ENCODE measurements at regions not wholly inside any gene's neighbourhood (a gene's known extent, or its start where the extent isn't known, plus 50 kb on each side); places are given as distances from the start of the nearest gene placed in this dataset.
A peak's percentile ranks its signal among the peaks of the same experiment; 100 is the strongest.

DNA sequence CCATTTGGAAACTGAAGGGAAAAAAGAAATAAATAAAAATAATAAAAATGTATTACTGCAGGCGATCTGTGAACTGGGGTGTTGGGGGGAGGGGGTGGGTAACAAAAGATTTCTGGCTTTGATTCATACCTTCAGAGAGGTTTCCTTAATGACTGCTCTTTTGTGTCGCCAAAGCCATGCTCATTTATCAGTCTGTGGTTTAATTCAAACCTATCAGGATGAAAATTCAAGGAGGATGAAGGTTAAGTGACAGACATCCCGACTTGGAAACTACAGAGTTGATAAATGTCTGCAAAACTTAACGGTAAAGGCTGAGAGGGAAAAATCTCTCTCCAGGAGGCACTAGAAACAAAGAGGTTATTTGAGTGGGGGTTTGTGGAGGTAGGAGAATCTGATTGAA, 278.2 kb downstream of the PSAT1 start:
- 0 to 38% (median 10%) methylated on average over 1 to 4 of the region's 4 CpGs; no CpG with 5 or more reads in 1 of the 10 experiments for WGBS, 10 experiments

GRCh38 chr9:78575771-78576170, 278.8 kb downstream of the PSAT1 start:
- Histone ChIP-seq H3K4me3 (no peak overlapping the region), H3K27ac (no peak overlapping the region), H3K4me1 (replicated peaks in 1 of 2) (peaks cover 10 to 20% of the 10 kb centered on the region in 2 donors)
- in situ Hi-C loops (cut with MboI; ENCODE audit: low pct_unique_long_range_greater_than_20kb in 2 of 9, low sequenced_read_pairs in 9 of 9, unreplicated experiment in 9 of 9), result no loop called here
- 17 to 100% (median 70%) methylated on average over 1 to 3 of the region's 3 CpGs; no CpG with 5 or more reads in 3 of the 10 experiments for WGBS, 10 experiments
- peak in 1 of 8 experiments; percentile 46 for ATAC-seq (replicated peaks in 6 of 8)

More for the DNA sequence above, 278.2 kb downstream of the PSAT1 start:
- Histone ChIP-seq H3K4me3 (no peak overlapping the region), H3K4me1 (replicated peaks in 1 of 2) (peaks cover 10 to 20% of the 10 kb centered on the region in 2 donors), H3K27ac (no peak overlapping the region)
- in situ Hi-C loops (cut with MboI; ENCODE audit: low pct_unique_long_range_greater_than_20kb in 2 of 9, low sequenced_read_pairs in 9 of 9, unreplicated experiment in 9 of 9), result no loop called here
- peak in 3 of 8 experiments; percentile 33 to 39 (median 36) for ATAC-seq (replicated peaks in 6 of 8)

DNA sequence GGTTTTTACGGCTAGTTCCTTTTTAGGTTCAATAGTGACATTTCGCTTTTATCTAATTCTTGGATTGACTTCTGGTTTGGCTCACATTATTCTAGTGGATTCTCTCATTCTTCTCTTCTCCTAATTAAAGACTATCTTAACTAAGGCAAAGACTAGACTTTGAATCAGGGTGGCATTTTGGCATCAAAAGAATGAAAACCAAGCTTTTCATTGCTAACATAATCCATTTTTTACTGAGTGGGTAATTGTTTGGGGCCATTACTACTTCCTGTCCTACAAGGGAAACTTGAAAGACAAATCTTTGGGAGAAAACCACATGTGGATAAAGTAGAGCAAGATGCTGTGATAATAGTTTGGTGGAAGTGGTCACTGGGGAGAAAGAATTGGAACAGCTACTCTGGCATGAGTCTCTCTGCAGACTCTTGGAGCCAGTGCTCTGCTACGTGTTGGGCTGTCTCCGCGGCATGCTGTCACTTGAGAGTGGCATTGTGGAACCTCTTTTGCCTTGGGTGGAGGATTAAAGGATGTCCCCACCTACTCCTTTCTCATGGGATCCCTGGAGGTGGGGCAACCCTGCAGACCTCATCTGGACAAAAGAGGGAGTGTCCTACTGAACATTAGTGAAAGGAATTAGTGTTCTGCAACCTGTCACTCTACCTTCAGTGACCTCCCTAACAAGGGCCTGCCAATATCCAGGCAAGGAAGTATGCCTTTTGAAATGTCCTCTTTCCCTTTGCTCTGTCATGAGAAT, 280.4 kb downstream of the PSAT1 start:
- in situ Hi-C loops (cut with MboI; ENCODE audit: low pct_unique_long_range_greater_than_20kb in 2 of 9, low sequenced_read_pairs in 9 of 9, unreplicated experiment in 9 of 9), result no loop called here
- ATAC-seq (replicated peaks in 6 of 8), result no peak
- Histone ChIP-seq H3K27ac (no peak overlapping the region), H3K4me1 (replicated peaks in 1 of 2) (peaks cover 10 to 20% of the 10 kb centered on the region in 2 donors), H3K4me3 (no peak overlapping the region)
- 30 to 100% (median 77%) methylated on average over 1 to 5 of the region's 5 CpGs for WGBS, 10 experiments

DNA sequence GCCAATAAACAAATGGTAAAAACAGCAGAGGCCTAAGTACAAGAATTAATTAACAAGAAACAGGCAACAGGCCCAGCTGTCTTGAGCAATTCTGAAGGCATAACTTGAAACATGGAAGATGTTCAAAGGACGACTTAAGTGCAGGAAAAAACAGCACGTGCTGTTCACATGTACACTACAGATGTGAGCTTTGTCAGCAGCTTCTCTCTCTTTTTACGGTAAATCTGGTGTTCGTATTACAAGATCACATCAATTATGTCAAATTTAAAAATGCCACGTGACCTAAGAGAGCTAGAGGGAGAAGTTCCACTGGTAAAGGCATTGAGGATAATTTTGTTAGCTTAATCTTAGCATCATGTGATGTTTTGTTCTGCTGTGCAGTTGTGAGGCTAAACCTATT, 281.1 kb downstream of the PSAT1 start:
- Histone ChIP-seq H3K4me1 (replicated peaks in 1 of 2) (peaks cover 10 to 20% of the 10 kb centered on the region in 2 donors), H3K4me3 (no peak overlapping the region), H3K27ac (no peak overlapping the region)
- peak in 1 of 8 experiments; percentile 52 for ATAC-seq (replicated peaks in 6 of 8)
- in situ Hi-C loops (cut with MboI; ENCODE audit: low pct_unique_long_range_greater_than_20kb in 2 of 9, low sequenced_read_pairs in 9 of 9, unreplicated experiment in 9 of 9), result no loop called here
- 31 to 100% (median 80%) methylated on average over 1 to 5 of the region's 5 CpGs; no CpG with 5 or more reads in 1 of the 10 experiments for WGBS, 10 experiments

DNA sequence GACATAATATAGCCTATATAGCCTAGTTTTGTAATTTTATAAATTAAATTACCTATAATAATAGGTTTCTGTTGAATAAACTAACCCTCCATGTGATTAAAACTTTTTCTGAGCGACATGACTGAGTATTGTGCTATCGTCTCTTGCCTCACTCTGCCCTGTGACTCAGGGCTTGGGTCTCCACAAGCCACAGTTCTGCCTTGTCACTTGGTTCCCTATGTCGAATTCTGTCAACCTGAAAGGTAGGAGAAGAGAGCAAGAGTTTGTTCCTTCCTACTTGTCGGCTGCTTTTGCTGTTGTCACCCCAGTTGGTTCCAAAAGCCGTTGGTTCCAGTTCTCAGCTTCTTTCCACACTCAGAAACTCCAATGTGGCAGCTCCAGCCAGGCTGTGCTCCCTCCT, 285.9 kb downstream of the PSAT1 start:
- in situ Hi-C loops (cut with MboI; ENCODE audit: low pct_unique_long_range_greater_than_20kb in 2 of 9, low sequenced_read_pairs in 9 of 9, unreplicated experiment in 9 of 9), result no loop called here
- WGBS, 10 experiments, result 0 to 100% (median 88%) methylated on average over 1 to 5 of the region's 5 CpGs; no CpG with 5 or more reads in 1 of the 10 experiments
- Histone ChIP-seq H3K27ac (no peak overlapping the region), H3K4me1 (replicated peaks in 1 of 2) (peaks cover 0 to 3% of the 10 kb centered on the region in 2 donors), H3K4me3 (no peak overlapping the region)
- no peak for ATAC-seq (replicated peaks in 6 of 8)

GRCh38 chr9:78584589-78584988, 287.7 kb downstream of the PSAT1 start:
- Histone ChIP-seq H3K27ac (no peak overlapping the region), H3K4me1 (replicated peaks in 1 of 2) (peaks cover 0 to 3% of the 10 kb centered on the region in 2 donors), H3K4me3 (no peak overlapping the region)
- ATAC-seq (replicated peaks in 6 of 8), result no peak
- WGBS, 10 experiments, result 18 to 100% (median 82%) methylated on average over 1 of the region's 1 CpG; no CpG with 5 or more reads in 2 of the 10 experiments
- in situ Hi-C loops (cut with MboI; ENCODE audit: low pct_unique_long_range_greater_than_20kb in 2 of 9, low sequenced_read_pairs in 9 of 9, unreplicated experiment in 9 of 9), result no loop called here

GRCh38 chr9:78585909-78586308, 289.0 kb downstream of the PSAT1 start:
- Histone ChIP-seq H3K27ac (no peak overlapping the region), H3K4me1 (replicated peaks in 1 of 2) (peaks cover 0 to 3% of the 10 kb centered on the region in 2 donors), H3K4me3 (no peak overlapping the region)
- ATAC-seq (replicated peaks in 6 of 8), result no peak
- in situ Hi-C loops (cut with MboI; ENCODE audit: low pct_unique_long_range_greater_than_20kb in 2 of 9, low sequenced_read_pairs in 9 of 9, unreplicated experiment in 9 of 9), result no loop called here
- WGBS, 10 experiments, result 44 to 93% (median 91%) methylated on average over 1 of the region's 1 CpG; no CpG with 5 or more reads in 1 of the 10 experiments

DNA sequence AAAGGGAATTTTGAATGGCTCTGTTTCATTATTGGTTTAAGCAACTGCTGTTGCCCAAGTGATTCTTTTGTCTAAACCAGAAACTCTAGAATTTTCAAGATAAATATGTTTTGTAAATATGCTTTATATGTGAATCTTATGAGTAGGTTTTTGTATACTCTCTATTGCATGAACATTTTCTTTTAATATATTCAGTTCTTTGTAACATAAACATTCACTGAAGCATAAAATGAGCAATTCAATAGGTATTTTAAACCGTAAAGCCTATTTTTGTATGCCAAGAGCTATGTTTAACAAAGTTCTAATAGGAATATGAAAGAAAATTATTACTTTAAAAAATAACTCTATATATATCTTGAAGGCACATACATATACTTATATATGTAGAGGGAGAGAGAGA, 293.1 kb downstream of the PSAT1 start:
- WGBS, 10 experiments, result 39 to 100% (median 80%) methylated on average over 1 of the region's 1 CpG; no CpG with 5 or more reads in 1 of the 10 experiments
- in situ Hi-C loops (cut with MboI; ENCODE audit: low pct_unique_long_range_greater_than_20kb in 2 of 9, low sequenced_read_pairs in 9 of 9, unreplicated experiment in 9 of 9), result no loop called here
- Histone ChIP-seq H3K4me3 (no peak overlapping the region), H3K27ac (no peak overlapping the region), H3K4me1 (replicated peaks in 1 of 2) (peaks cover 0 to 3% of the 10 kb centered on the region in 2 donors)
- ATAC-seq (replicated peaks in 6 of 8), result no peak

GRCh38 chr9:78592811-78593210, 295.9 kb downstream of the PSAT1 start:
- H3K4me3 ChIP-seq, result no peak overlapping the region
- H3K27ac ChIP-seq, result no peak overlapping the region
- no peaks in the 10 kb centered on the region for H3K4me1 ChIP-seq (replicated peaks in 1 of 2)
- no peak for ATAC-seq (replicated peaks in 6 of 8)
- in situ Hi-C loops (cut with MboI; ENCODE audit: low pct_unique_long_range_greater_than_20kb in 2 of 9, low sequenced_read_pairs in 9 of 9, unreplicated experiment in 9 of 9), result no loop called here

DNA sequence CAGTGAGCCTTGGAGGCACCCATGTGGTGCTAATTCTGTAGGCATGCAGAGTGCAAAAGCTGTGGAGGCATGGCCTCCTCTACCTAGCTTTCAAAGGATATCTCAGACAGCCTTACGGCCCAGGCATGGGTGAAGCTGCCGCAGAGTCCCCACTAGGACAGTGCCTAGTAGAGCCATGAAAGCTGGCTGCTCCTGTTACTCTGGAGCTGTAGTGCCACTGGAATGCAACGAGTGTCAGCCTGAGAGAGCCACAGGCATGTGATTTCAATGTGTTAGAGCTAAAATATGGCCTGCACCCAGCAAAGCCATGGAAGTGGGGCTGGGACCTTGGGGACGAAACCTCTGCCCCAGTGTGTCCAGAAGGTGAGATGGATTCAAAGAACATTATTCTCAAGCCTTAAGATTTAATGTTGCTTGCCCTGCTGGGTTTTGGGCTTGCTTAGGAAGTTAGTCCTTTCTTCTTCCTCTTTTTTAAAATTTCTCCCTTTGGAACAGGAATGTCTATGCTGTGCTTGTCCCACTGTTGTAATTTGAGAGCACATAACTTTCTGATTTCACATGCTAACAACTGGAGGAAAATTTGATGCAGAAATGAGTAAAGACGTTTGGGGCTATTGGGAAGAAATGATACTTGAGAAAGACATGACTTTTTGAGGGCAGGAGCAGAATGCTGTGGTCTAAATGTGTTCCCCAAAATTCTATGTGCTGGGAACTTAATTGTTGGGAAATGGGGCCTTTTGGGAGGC, 298.4 kb downstream of the PSAT1 start:
- peak in 1 of 8 experiments; percentile 55 for ATAC-seq (replicated peaks in 6 of 8)
- in situ Hi-C loops (cut with MboI; ENCODE audit: low pct_unique_long_range_greater_than_20kb in 2 of 9, low sequenced_read_pairs in 9 of 9, unreplicated experiment in 9 of 9), result no loop called here
- WGBS, 10 experiments, result 20 to 100% (median 80%) methylated on average over 1 to 5 of the region's 5 CpGs; no CpG with 5 or more reads in 2 of the 10 experiments

GRCh38 chr9:78596346-78596745, 299.4 kb downstream of the PSAT1 start:
- H3K27ac ChIP-seq, result no peak overlapping the region
- WGBS, 10 experiments, result 56 to 100% (median 83%) methylated on average over 2 to 3 of the region's 3 CpGs
- ATAC-seq (replicated peaks in 6 of 8), result no peak
- H3K4me1 ChIP-seq (replicated peaks in 1 of 2), result no peaks in the 10 kb centered on the region
- in situ Hi-C loops (cut with MboI; ENCODE audit: low pct_unique_long_range_greater_than_20kb in 2 of 9, low sequenced_read_pairs in 9 of 9, unreplicated experiment in 9 of 9), result no loop called here
- H3K4me3 ChIP-seq, result no peak overlapping the region

More for the DNA sequence above, 298.4 kb downstream of the PSAT1 start:
- no peaks in the 10 kb centered on the region for H3K4me1 ChIP-seq (replicated peaks in 1 of 2)
- no peak overlapping the region for H3K27ac ChIP-seq
- H3K4me3 ChIP-seq, result no peak overlapping the region

- 67 to 100% (median 92%) methylated on average over 2 to 5 of the region's 5 CpGs for WGBS, 10 experiments
- no peak for ATAC-seq (replicated peaks in 6 of 8)
- no peak overlapping the region for H3K4me3 ChIP-seq
- in situ Hi-C loops (cut with MboI; ENCODE audit: low pct_unique_long_range_greater_than_20kb in 2 of 9, low sequenced_read_pairs in 9 of 9, unreplicated experiment in 9 of 9), result no loop called here
- no peak overlapping the region for H3K27ac ChIP-seq
- H3K4me1 ChIP-seq (replicated peaks in 1 of 2), result peaks cover 4 to 10% of the 10 kb centered on the region in 2 donors
Observed at GRCh38 chr9:78598120-78598519, 301.2 kb downstream of the PSAT1 start.

DNA sequence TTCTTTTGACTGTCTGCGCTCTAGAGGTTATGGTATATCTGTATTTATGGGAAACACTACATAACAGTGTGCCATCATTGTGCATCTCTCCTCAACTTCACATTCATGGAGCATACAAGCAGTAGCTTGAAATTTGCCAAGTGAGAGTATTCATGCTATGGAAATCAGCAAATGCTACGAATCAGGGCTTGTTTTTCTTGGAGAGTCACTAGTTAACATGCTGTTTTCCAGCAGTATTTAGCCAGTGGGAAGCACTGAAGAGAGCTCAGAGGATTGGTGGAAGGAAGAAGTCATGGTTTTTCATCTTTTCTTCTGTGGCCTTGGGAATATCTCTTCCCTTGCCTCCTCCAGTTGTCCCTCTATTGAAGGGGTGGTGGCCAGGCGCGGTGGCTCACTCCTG, 303.0 kb downstream of the PSAT1 start:
- H3K4me3 ChIP-seq, result no peak overlapping the region
- in situ Hi-C loops (cut with MboI; ENCODE audit: low pct_unique_long_range_greater_than_20kb in 2 of 9, low sequenced_read_pairs in 9 of 9, unreplicated experiment in 9 of 9), result loop anchor here in 1 of 9 experiments (25.0 kb wide), 1 partner anchor 962 kb away; the partner anchor contains the start of gene TLE4
- H3K4me1 ChIP-seq (replicated peaks in 1 of 2), result peaks cover 10 to 18% of the 10 kb centered on the region in 2 donors
- WGBS, 10 experiments, result 51 to 100% (median 86%) methylated on average over 1 to 4 of the region's 4 CpGs; no CpG with 5 or more reads in 2 of the 10 experiments
- H3K27ac ChIP-seq, result no peak overlapping the region
- ATAC-seq (replicated peaks in 6 of 8), result peak in 1 of 8 experiments; percentile 63
